HCT116 (cell line): ENCODE measurements at regions not wholly inside any gene's neighbourhood (a gene's known extent, or its start where the extent isn't known, plus 50 kb on each side); places are given as distances from the start of the nearest gene placed in this dataset.

Source experiments
- ATAC-seq: fragments of 200-7000 bp; cut with Tn5 transposase; 2 replicates; pipeline ENCODE4 v1.9.1; 2020; ENCODE audit warnings: mild to moderate bottlenecking, moderate library complexity
- BruUV-seq: library from RNA; stranded (reverse); fragments of 400-500 nt; replicated peaks from 2 replicates; lab custom pipeline; 2021; lab: Mats Ljungman, UMichigan
- CTCF ChIA-PET: fragments of 300-600 bp; sonication (Branson Sonifier 250); formaldehyde crosslinking; loops from one replicate; lab custom pipeline; 2021; ENCODE audit warnings: antibody characterized with exemption; lab: Charles Lee
- POLR2A ChIA-PET: fragments of 300-600, 350-600 bp; sonication (Branson Sonifier 250); formaldehyde crosslinking; loops from one replicate; lab custom pipeline; 2021; ENCODE audit warnings: antibody characterized with exemption; lab: Charles Lee
- RAD21 ChIA-PET, 2 experiments: fragments of 300-600 bp; sonication (Branson Sonifier 250); formaldehyde crosslinking; loops; one replicate each; lab custom pipeline; 2023; ENCODE audit warnings: low total read pairs in 2 of 2; ENCODE audit not compliant: uncharacterized antibody in 2 of 2, unreplicated experiment in 2 of 2, low non-redundant PET in 1 of 2; lab: Charles Lee
- DNase-seq: peaks from one replicate; pipeline ENCODE4 v3.0.0-alpha.2; 2010; ENCODE audit warnings: low read depth, low spot score
- H2AFZ ChIP-seq: fragments of 200-600 bp; shearing (Covaris generic), sonication (generic); 2 replicates; pipeline ENCODE4 v1.6.1; 2017; ENCODE audit warnings: low read depth, mixed run types, mixed read lengths, antibody characterized with exemption, low read length; ENCODE audit not compliant: poor library complexity, severe bottlenecking
- H3K27ac ChIP-seq: 2 replicates; pipeline ENCODE4 v1.5.1; 2012; ENCODE audit warnings: low read depth, low read length
- H3K27me3 ChIP-seq: fragments of 200-600 bp; sonication (generic); 2 replicates; pipeline ENCODE4 v1.6.1; 2016; ENCODE audit warnings: mixed run types, low read length, mixed read lengths; ENCODE audit not compliant: insufficient read depth
- H3K36me3 ChIP-seq, 2 experiments: fragments of 200-500 bp in 1 of 2; fragments of 200-600 bp in 1 of 2; sonication (Bioruptor generic) in 1 of 2; sonication (generic) in 1 of 2; 2 replicates each; pipeline versions ENCODE4 v1.5.1 to v1.6.1; 2014 to 2016; ENCODE audit warnings: low read length in 2 of 2, inconsistent platforms in 1 of 2, mixed read lengths in 1 of 2, mixed run types in 1 of 2; ENCODE audit not compliant: insufficient read depth in 2 of 2, control insufficient read depth in 1 of 2
- H3K4me1 ChIP-seq, 2 experiments: fragments of 200-600 bp in 1 of 2; sonication (generic) in 1 of 2; 2 replicates each; pipeline versions ENCODE4 v1.5.1 to v1.6.1; 2012 to 2017; ENCODE audit warnings: low read length in 2 of 2, inconsistent platforms in 1 of 2, mild to moderate bottlenecking in 1 of 2, mixed read lengths in 1 of 2, mixed run types in 1 of 2, moderate library complexity in 1 of 2; ENCODE audit not compliant: insufficient read depth in 2 of 2, control insufficient read depth in 1 of 2
- H3K4me2 ChIP-seq: fragments of 200-600 bp; sonication (generic); 2 replicates; pipeline ENCODE4 v1.6.1; 2017; ENCODE audit warnings: mixed run types, low read length, mixed read lengths
- H3K4me3 ChIP-seq, 2 experiments: fragments of 200-600 bp in 1 of 2; sonication (generic) in 1 of 2; replicated peaks in 1 of 2; 2 replicates each; pipeline ENCODE4 v1.5.1; 2011 to 2016; ENCODE audit warnings: low read length in 2 of 2, control low read depth in 1 of 2, low read depth in 1 of 2, mild to moderate bottlenecking in 1 of 2, mixed read lengths in 1 of 2, mixed run types in 1 of 2
- H3K79me2 ChIP-seq: fragments of 200-600 bp; sonication (generic); 2 replicates; pipeline ENCODE4 v1.6.1; 2017; ENCODE audit warnings: mild to moderate bottlenecking, mixed run types, low read length, moderate library complexity, mixed read lengths; ENCODE audit not compliant: insufficient read depth
- H3K9ac ChIP-seq: fragments of 200-600 bp; sonication (generic); 2 replicates; pipeline ENCODE4 v1.6.1; 2016; ENCODE audit warnings: low read length, mixed read lengths
- H3K9me2 ChIP-seq: fragments of 200-600 bp; sonication (generic), shearing (Covaris generic); 2 replicates; pipeline ENCODE4 v1.6.1; 2017; ENCODE audit warnings: mixed run types, mild to moderate bottlenecking, moderate library complexity; ENCODE audit not compliant: insufficient read depth
- H3K9me3 ChIP-seq, 2 experiments: fragments of 200-500 bp in 1 of 2; fragments of 200-600 bp in 1 of 2; sonication (Bioruptor generic) in 1 of 2; sonication (generic) in 1 of 2; 2 replicates each; pipeline ENCODE4 v1.6.1; 2014 to 2017; ENCODE audit warnings: low read length in 2 of 2, mixed read lengths in 2 of 2, inconsistent platforms in 1 of 2, low read depth in 1 of 2, mild to moderate bottlenecking in 1 of 2, mixed run types in 1 of 2, moderate library complexity in 1 of 2; ENCODE audit not compliant: control insufficient read depth in 1 of 2, insufficient read depth in 1 of 2
- H4K20me1 ChIP-seq: fragments of 200-600 bp; sonication (generic), shearing (Covaris generic); 2 replicates; pipeline ENCODE4 v1.6.1; 2017; ENCODE audit warnings: mixed run types, mild to moderate bottlenecking, moderate library complexity; ENCODE audit not compliant: insufficient read depth
- CBX3 ChIP-seq: IDR thresholded peaks from 2 replicates; pipeline ENCODE4 v1.6.1; 2012; ENCODE audit warnings: low read depth
- CEBPB ChIP-seq: IDR thresholded peaks from 2 replicates; pipeline ENCODE4 v1.6.1; 2012; ENCODE audit warnings: low read depth
- EGR1 ChIP-seq: IDR thresholded peaks from 2 replicates; pipeline ENCODE4 v1.6.1; 2012; ENCODE audit warnings: low read depth
- EZH2phosphoT487 ChIP-seq: fragments of 200-600 bp; IDR thresholded peaks from 2 replicates; pipeline ENCODE4 v1.6.1; 2018; ENCODE audit warnings: antibody characterized with exemption, borderline replicate concordance
- FOSL1 ChIP-seq: IDR thresholded peaks from 2 replicates; pipeline ENCODE4 v1.6.1; 2012; ENCODE audit warnings: low read depth
- JUND ChIP-seq: IDR thresholded peaks from 2 replicates; pipeline ENCODE4 v1.6.1; 2012
- POLR2A ChIP-seq: IDR thresholded peaks from 2 replicates; pipeline ENCODE4 v1.7.0; 2011; ENCODE audit warnings: borderline replicate concordance; ENCODE audit not compliant: insufficient read depth, insufficient read length; ENCODE audit errors: extremely low read depth
- POLR2AphosphoS5 ChIP-seq: IDR thresholded peaks from 2 replicates; pipeline ENCODE4 v1.6.1; 2011; ENCODE audit warnings: mild to moderate bottlenecking, low read depth, low read length, moderate library complexity
- RAD21 ChIP-seq: IDR thresholded peaks from 2 replicates; pipeline ENCODE4 v1.6.1; 2012; ENCODE audit warnings: low read depth, mild to moderate bottlenecking
- SP1 ChIP-seq: IDR thresholded peaks from 2 replicates; pipeline ENCODE4 v1.6.1; 2012; ENCODE audit warnings: low read depth
- SRF ChIP-seq: IDR thresholded peaks from 2 replicates; pipeline ENCODE4 v1.6.1; 2012; ENCODE audit warnings: low read depth
- TCF7L2 ChIP-seq: IDR thresholded peaks from 2 replicates; pipeline ENCODE4 v1.7.0; 2011; ENCODE audit warnings: borderline replicate concordance, inconsistent platforms; ENCODE audit not compliant: insufficient read depth, insufficient read length; ENCODE audit errors: extremely low read depth
- ZNF274 ChIP-seq: fragments of 200-500 bp; sonication (Bioruptor generic); IDR thresholded peaks from 2 replicates; pipeline ENCODE4 v1.6.1; 2014; ENCODE audit warnings: mild to moderate bottlenecking, low read depth, low read length, inconsistent platforms
- intact Hi-C: fragments of 100-400 bp; cut with micrococcal nuclease; formaldehyde crosslinking; loops from 2 replicates; pipeline ENCODE4 v1.10.0; 2022
- TF ChIP-seq, protein P1 (sequence below): IDR thresholded peaks from 2 replicates; pipeline ENCODE4 v1.6.1; 2012
- TF ChIP-seq, protein P2 (sequence below): IDR thresholded peaks from 2 replicates; pipeline ENCODE4 v1.6.1; 2012

GRCh38 chr9:105861972-105862371 is 167.6 kb downstream of the TMEM38B start (continued):
- TF ChIP-seq SP1, result no peak
- no peak for TF ChIP-seq ZNF274
- no peak for TF ChIP-seq EGR1
- TF ChIP-seq, protein P1, sequence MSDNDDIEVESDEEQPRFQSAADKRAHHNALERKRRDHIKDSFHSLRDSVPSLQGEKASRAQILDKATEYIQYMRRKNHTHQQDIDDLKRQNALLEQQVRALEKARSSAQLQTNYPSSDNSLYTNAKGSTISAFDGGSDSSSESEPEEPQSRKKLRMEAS, result no peak
- no peak for TF ChIP-seq POLR2A
- no peak for TF ChIP-seq SRF
- TF ChIP-seq FOSL1, result no peak
- no peak for TF ChIP-seq EZH2phosphoT487
- no peak for TF ChIP-seq CEBPB
- TF ChIP-seq CBX3, result no peak
- TF ChIP-seq, protein P2, sequence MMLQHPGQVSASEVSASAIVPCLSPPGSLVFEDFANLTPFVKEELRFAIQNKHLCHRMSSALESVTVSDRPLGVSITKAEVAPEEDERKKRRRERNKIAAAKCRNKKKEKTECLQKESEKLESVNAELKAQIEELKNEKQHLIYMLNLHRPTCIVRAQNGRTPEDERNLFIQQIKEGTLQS, result no peak
- TF ChIP-seq, all 23 proteins: peak for 0

DNA sequence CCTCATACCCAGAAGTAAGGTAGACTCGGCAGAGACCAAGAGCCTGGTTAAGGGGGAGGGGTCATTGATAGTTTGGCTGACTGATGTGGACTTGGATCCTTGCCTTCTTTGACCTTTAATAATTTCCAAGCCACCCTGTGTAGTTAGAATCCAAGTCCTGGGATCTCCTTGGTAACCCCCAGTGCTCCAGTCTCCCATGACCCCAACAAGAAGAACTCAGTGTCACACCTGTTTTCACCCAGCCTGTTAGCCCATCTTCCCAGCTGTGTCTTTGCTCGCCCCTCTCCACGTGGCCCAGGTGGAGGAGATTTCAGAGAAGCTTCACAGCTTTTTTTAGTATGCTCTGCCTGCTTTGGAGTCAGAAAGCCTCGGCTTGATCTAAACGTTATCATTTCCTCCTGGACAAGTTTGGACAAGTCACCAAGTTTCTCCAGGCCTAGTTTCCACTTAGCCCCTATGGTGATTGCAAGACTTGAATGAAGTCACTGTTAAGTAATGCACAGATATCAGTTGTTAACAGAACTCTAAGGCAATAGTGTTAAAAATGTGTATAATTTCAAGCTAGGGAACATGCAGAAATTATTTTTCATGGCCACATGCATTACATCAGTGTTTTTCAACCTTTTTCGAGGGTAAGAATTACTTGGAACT is 170.0 kb downstream of the TMEM38B start:
- no peak for DNase-seq
- no peak overlapping the region for H3K4me3 ChIP-seq

More for the DNA sequence above, 170.0 kb downstream of the TMEM38B start:
- intact Hi-C loops, result no loop called here
- RAD21 ChIA-PET, result no interaction called here
- Histone ChIP-seq H3K27me3 (no peaks in the 10 kb centered on the region), H3K9me3 (no peaks in the 10 kb centered on the region), H2AFZ (no peak overlapping the region), H3K9ac (no peak overlapping the region), H3K4me1 (no peaks in the 10 kb centered on the region), H3K9me2 (no peaks in the 10 kb centered on the region), H3K79me2 (no peaks in the 10 kb centered on the region), H3K27ac (no peak overlapping the region), H3K36me3 (no peaks in the 10 kb centered on the region), H4K20me1 (no peaks in the 10 kb centered on the region), H3K4me2 (no peak overlapping the region)
- TF ChIP-seq ZNF274, result no peak
- TF ChIP-seq RAD21, result no peak
- no peak for TF ChIP-seq SP1
- TF ChIP-seq JUND, result no peak
- TF ChIP-seq TCF7L2, result no peak
- TF ChIP-seq, protein P2, result no peak
- no peak for TF ChIP-seq POLR2AphosphoS5
- no peak for TF ChIP-seq EZH2phosphoT487
- POLR2A ChIA-PET, result no interaction called here
- no peak for ATAC-seq
- CTCF ChIA-PET, result interaction anchor here (1.2 kb wide), 1 partner anchor 17 kb away, joined by 7 read pairs; no protein-coding TSS in a partner anchor
- BruUV-seq, result no TSS peak
